Esophagus squamous epithelium (tissue), 5 donors: ENCODE measurements at regions not wholly inside any gene's neighbourhood (a gene's known extent, or its start where the extent isn't known, plus 50 kb on each side); places are given as distances from the start of the nearest gene placed in this dataset.

Source experiments
- DNase-seq: peaks from one replicate; lab custom pipeline; 2025; lab: John Stamatoyannopoulos, UW
- H3K27ac ChIP-seq, 4 donors: fragments of 200-600 bp; sonication (generic); one replicate each; pipeline ENCODE4 v1.5.1; 2016 to 2019; ENCODE audit warnings: mild to moderate bottlenecking in 1 of 4
- H3K27me3 ChIP-seq, 4 donors: fragments of 200-600 bp; sonication (generic); 1 replicate in 3 of 4; 2 replicates in 1 of 4; pipeline versions ENCODE4 v1.5.1 to v1.6.0; 2017 to 2021; ENCODE audit warnings: antibody characterized with exemption in 1 of 4
- H3K36me3 ChIP-seq, 3 donors: fragments of 200-600 bp; sonication (generic); one replicate each; pipeline ENCODE4 v1.5.1; 2016 to 2019
- H3K4me1 ChIP-seq, 3 donors: fragments of 200-600 bp; sonication (generic); one replicate each; pipeline ENCODE4 v1.5.1; 2017 to 2019
- H3K4me3 ChIP-seq, 4 donors: fragments of 200-600 bp; sonication (generic); 1 replicate in 3 of 4; 2 replicates in 1 of 4; pipeline ENCODE4 v1.5.1; 2016 to 2019; ENCODE audit warnings: mild to moderate bottlenecking in 2 of 4, moderate library complexity in 1 of 4
- H3K9me3 ChIP-seq, 3 donors: fragments of 200-600 bp; sonication (generic); one replicate each; pipeline ENCODE4 v1.5.1; 2016 to 2019
- POLR2A ChIP-seq, 4 donors: fragments of 450-650 bp; IDR thresholded peaks; one replicate each; pipeline ENCODE4 v1.6.1; 2017; ENCODE audit warnings: antibody characterized with exemption in 4 of 4, mild to moderate bottlenecking in 4 of 4, moderate library complexity in 3 of 4
- WGBS, 2 donors: methylation state at CpG; one replicate each; pipeline ENCODE4 v1.1.5; 2018; 5-methylcytosine and 5-hydroxymethylcytosine counted together
- intact Hi-C: fragments of 100-400 bp; cut with DNase I; formaldehyde crosslinking; loops from one replicate; pipeline ENCODE4 v1.15.0; 2022
- TF ChIP-seq, protein P1 (sequence below), 6 experiments: fragments of 450-650 bp in 4 of 6; fragments of 200-600 bp in 2 of 6; sonication (generic) in 2 of 6; IDR thresholded peaks; one replicate each; pipeline ENCODE4 v1.5.1; 2016 to 2019; ENCODE audit warnings: antibody characterized with exemption in 6 of 6, mild to moderate bottlenecking in 4 of 6, moderate library complexity in 4 of 6
- donor health status: DM: yes; HTN: yes; CAD: no.

DNA sequence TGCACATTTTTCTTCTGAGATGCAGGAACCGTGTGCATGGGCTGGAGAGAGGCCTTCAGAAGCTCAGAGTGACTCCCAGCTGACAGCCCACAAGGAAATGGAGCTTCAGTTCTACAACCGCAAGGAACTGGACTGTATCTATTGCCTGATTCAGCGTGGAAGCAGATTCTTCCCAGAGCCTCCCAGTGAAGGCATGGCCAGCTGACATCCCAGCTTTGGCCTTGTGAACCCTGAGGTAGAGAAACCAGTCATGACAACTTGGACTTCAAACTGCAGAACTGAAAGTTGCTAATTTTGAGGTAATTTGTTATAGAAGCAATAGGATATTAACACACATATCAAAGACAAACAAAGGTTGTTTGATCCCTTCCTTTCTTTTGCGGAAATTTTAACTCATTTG, 94.3 kb upstream of the NOX3 start:
- Histone ChIP-seq H3K36me3 (no peaks in the 10 kb centered on the region), H3K27me3 (no peaks in the 10 kb centered on the region), H3K4me1 (no peaks in the 10 kb centered on the region), H3K27ac (no peak overlapping the region), H3K9me3 (no peaks in the 10 kb centered on the region), H3K4me3 (no peak overlapping the region)
- intact Hi-C loops: no loop called here
- DNase-seq: no peak
- WGBS, 2 donors: 65 to 85% methylated on average over 4 of the region's 4 CpGs
- no peak for TF ChIP-seq POLR2A (IDR thresholded peaks at IDR 0.05)
- TF ChIP-seq, protein P1, sequence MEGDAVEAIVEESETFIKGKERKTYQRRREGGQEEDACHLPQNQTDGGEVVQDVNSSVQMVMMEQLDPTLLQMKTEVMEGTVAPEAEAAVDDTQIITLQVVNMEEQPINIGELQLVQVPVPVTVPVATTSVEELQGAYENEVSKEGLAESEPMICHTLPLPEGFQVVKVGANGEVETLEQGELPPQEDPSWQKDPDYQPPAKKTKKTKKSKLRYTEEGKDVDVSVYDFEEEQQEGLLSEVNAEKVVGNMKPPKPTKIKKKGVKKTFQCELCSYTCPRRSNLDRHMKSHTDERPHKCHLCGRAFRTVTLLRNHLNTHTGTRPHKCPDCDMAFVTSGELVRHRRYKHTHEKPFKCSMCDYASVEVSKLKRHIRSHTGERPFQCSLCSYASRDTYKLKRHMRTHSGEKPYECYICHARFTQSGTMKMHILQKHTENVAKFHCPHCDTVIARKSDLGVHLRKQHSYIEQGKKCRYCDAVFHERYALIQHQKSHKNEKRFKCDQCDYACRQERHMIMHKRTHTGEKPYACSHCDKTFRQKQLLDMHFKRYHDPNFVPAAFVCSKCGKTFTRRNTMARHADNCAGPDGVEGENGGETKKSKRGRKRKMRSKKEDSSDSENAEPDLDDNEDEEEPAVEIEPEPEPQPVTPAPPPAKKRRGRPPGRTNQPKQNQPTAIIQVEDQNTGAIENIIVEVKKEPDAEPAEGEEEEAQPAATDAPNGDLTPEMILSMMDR (IDR thresholded peaks at IDR 0.05): no peak

DNA sequence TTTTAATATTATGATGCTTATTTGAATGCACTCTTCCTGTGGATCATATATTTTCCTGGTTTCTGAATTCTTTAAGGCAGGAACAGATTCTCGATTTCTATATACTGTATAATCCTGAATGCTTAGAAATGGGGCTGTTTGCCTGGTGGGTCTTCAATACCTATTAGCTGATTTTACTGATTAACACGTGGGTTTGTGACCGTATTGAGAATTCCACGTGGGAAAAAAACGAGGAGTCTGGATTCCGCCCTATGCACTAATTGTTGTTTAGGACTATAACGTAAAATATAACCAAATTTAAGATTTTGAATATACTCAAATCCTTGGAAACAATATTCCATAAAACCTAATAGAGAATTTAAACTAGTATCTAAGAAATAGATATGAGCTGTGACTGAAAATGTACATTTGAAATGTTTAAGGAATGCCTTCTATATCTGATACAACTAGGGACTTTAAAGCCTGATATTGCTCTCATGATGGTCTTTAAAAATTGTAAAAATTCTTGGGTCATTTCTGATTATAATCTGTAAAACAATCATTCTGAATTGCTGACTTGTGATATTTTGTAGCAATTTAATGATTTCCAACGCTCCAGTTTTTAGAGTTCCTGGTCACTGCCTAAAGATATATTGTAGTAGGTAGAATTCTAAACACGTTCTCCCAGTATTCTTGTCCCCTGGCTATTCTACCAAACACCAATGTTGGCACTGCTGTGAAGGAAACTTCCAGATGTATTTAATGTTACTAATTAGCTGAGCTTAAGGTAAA, 93.6 kb upstream of the NOX3 start:
- WGBS, 2 donors: 82 to 92% methylated on average over 9 of the region's 9 CpGs

DNA sequence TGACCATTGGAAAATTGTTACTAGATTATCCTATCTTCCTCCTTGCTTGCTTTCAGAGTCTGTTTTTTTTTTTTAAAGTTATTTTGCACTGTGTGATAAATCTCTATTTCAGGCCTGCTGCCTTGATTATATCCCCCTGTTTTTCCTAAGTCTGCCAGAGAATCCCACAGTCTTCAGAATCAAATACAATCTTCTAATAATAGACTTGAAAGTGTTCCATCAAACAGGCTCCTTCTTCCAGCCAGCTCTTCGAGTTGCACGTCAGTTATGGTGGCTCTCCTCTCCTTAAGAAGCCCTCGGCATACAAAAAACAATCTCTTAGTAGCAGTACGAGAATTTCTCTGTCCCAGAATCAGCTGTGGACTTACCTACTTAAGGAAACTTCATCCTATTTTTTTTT, 92.9 kb upstream of the NOX3 start:
- WGBS, 2 donors: 49 to 83% methylated on average over 4 of the region's 4 CpGs
- H3K27ac ChIP-seq: no peak overlapping the region
- no peak for DNase-seq
- H3K9me3 ChIP-seq: no peaks in the 10 kb centered on the region
- no peaks in the 10 kb centered on the region for H3K4me1 ChIP-seq
- no peaks in the 10 kb centered on the region for H3K27me3 ChIP-seq
- H3K36me3 ChIP-seq: no peaks in the 10 kb centered on the region
- TF ChIP-seq POLR2A (IDR thresholded peaks at IDR 0.05): no peak
- TF ChIP-seq, protein P1 (IDR thresholded peaks at IDR 0.05): no peak
- no peak overlapping the region for H3K4me3 ChIP-seq
- intact Hi-C loops: no loop called here

More for the DNA sequence above, 93.6 kb upstream of the NOX3 start:
- intact Hi-C loops: no loop called here
- H3K27ac ChIP-seq: no peak overlapping the region
- no peaks in the 10 kb centered on the region for H3K4me1 ChIP-seq
- TF ChIP-seq POLR2A (IDR thresholded peaks at IDR 0.05): no peak
- TF ChIP-seq, protein P1 (IDR thresholded peaks at IDR 0.05): no peak
- H3K4me3 ChIP-seq: no peak overlapping the region
- no peaks in the 10 kb centered on the region for H3K27me3 ChIP-seq
- DNase-seq: no peak
- H3K9me3 ChIP-seq: no peaks in the 10 kb centered on the region
- no peaks in the 10 kb centered on the region for H3K36me3 ChIP-seq

DNA sequence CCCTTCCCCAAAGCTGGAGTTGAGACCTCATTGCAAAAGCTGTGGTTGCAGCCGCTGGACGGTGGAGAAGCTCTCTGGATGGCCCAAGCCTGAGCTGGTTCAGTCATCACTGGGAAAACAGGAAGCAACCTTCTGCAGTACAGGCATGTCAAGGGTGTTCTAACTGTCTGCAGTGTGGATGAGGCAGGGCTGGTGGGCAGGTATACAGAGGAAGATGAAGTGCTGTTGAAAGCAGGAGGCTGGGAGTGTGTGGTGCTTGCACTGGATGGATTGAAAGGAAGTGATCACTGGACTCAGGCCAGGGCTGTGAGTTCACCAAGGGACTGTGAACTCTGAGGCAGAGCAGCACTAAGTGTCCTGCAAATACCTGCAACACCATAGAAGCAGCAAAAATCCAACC, 89.0 kb upstream of the NOX3 start:
- H3K4me3 ChIP-seq: no peak overlapping the region
- no peak overlapping the region for H3K27ac ChIP-seq
- no peak for TF ChIP-seq POLR2A (IDR thresholded peaks at IDR 0.05)
- TF ChIP-seq, protein P1 (IDR thresholded peaks at IDR 0.05): no peak
- intact Hi-C loops: no loop called here
- DNase-seq: no peak
- no peaks in the 10 kb centered on the region for H3K4me1 ChIP-seq
- H3K36me3 ChIP-seq: no peaks in the 10 kb centered on the region
- 83 to 90% methylated on average over 2 of the region's 2 CpGs for WGBS, 2 donors
- H3K27me3 ChIP-seq: no peaks in the 10 kb centered on the region
- H3K9me3 ChIP-seq: no peaks in the 10 kb centered on the region

DNA sequence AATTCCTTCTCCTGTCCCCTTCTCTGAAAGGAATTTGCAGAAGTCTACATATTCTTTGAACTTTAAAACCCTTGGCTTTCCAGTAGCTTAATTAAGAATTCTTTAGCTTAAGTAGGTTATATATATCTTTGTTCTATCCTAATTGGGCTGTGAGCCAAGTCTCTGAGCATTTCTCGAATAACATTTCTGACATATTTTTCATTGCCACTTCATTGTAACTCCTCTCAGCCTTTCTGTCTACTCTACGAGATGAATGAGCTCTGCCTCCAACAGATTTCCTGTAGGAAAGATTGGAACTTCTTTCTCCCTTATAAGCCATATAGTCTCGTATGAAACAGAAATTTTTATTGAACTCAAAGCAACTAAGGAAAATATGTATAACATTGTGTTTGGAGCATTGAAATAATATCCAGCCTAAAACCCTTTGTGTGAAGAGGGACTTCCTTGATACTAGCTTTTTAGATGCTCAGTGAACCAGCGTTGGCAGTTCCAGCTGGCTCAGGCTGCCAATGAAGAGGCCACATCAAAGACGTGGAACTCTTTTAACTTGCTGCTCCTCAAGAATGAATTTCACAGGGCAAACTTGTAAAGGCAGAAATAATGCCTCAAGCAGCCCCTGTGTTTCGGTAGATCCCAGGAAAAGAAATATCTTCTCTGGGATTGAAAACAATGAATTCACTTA, 87.7 kb upstream of the NOX3 start:
- 23 to 26% methylated on average over 6 of the region's 6 CpGs for WGBS, 2 donors
- no peak for DNase-seq
- intact Hi-C loops: no loop called here

More for the DNA sequence above, 87.7 kb upstream of the NOX3 start:
- no peak overlapping the region for H3K4me3 ChIP-seq
- no peaks in the 10 kb centered on the region for H3K9me3 ChIP-seq
- no peak for TF ChIP-seq POLR2A (IDR thresholded peaks at IDR 0.05)
- TF ChIP-seq, protein P1 (IDR thresholded peaks at IDR 0.05): no peak
- no peaks in the 10 kb centered on the region for H3K4me1 ChIP-seq
- H3K27me3 ChIP-seq: no peaks in the 10 kb centered on the region
- no peaks in the 10 kb centered on the region for H3K36me3 ChIP-seq
- H3K27ac ChIP-seq: no peak overlapping the region
